Activated B cell treated with CpG ODN at 0.5 μM for 24 hours (primary cell): ENCODE measurements at regions not wholly inside any gene's neighbourhood (a gene's known extent, or its start where the extent isn't known, plus 50 kb on each side); places are given as distances from the start of the nearest gene placed in this dataset.

Experiments
- ATAC-seq: fragments of 200-7000 bp; cut with Tn5 transposase; one replicate; pipeline ENCODE4 v1.10.0; 2021; ENCODE audit warnings: low read depth, mild to moderate bottlenecking, moderate library complexity
- CTCF ChIA-PET: fragments of 350-600 bp; sonication (Branson Sonifier 250); formaldehyde crosslinking; loops from one replicate; lab custom pipeline; 2021; ENCODE audit warnings: antibody characterized with exemption; lab: Charles Lee
- POLR2A ChIA-PET: fragments of 350-600 bp; sonication (Branson Sonifier 250); formaldehyde crosslinking; loops from one replicate; lab custom pipeline; 2021; ENCODE audit warnings: antibody characterized with exemption; lab: Charles Lee
- DNase-seq: peaks from one replicate; pipeline ENCODE4 v3.0.0; 2022
- H3K27ac Mint-ChIP-seq: one replicate; pipeline ENCODE4 v1.8.0; 2020; ENCODE audit warnings: mixed read lengths
- H3K27me3 Mint-ChIP-seq: one replicate; pipeline ENCODE4 v1.8.0; 2021; ENCODE audit warnings: mixed read lengths
- H3K36me3 Mint-ChIP-seq: one replicate; pipeline ENCODE4 v1.8.0; 2021; ENCODE audit warnings: low read depth, mixed read lengths
- H3K4me1 Mint-ChIP-seq: one replicate; pipeline ENCODE4 v1.8.0; 2021; ENCODE audit warnings: mixed read lengths
- H3K4me3 Mint-ChIP-seq: one replicate; pipeline ENCODE4 v1.8.0; 2020; ENCODE audit warnings: mild to moderate bottlenecking, mixed read lengths
- H3K9me3 Mint-ChIP-seq: one replicate; pipeline ENCODE4 v1.8.0; 2020; ENCODE audit warnings: mixed read lengths
- intact Hi-C: fragments of 100-400 bp; cut with micrococcal nuclease; formaldehyde crosslinking; loops from one replicate; pipeline ENCODE4 v1.15.1; 2024
- TF ChIP-seq, protein P1 (sequence below): fragments of 200-600 bp; IDR thresholded peaks from one replicate; pipeline ENCODE4 v1.8.0; 2022; ENCODE audit warnings: antibody characterized with exemption, mild to moderate bottlenecking

GRCh38 chr5:109929376-109929775, 239.6 kb downstream of the MAN2A1 start:
- H3K9me3 Mint-ChIP-seq, result no peaks in the 10 kb centered on the region
- no peaks in the 10 kb centered on the region for H3K36me3 Mint-ChIP-seq
- no peak overlapping the region for H3K4me3 Mint-ChIP-seq
- intact Hi-C loops, result no loop called here
- peaks cover 5% of the 10 kb centered on the region for H3K27me3 Mint-ChIP-seq
- no peak overlapping the region for H3K27ac Mint-ChIP-seq
- no peaks in the 10 kb centered on the region for H3K4me1 Mint-ChIP-seq
- ATAC-seq (no peak), DNase-seq (no peak)
- TF ChIP-seq, protein P1, sequence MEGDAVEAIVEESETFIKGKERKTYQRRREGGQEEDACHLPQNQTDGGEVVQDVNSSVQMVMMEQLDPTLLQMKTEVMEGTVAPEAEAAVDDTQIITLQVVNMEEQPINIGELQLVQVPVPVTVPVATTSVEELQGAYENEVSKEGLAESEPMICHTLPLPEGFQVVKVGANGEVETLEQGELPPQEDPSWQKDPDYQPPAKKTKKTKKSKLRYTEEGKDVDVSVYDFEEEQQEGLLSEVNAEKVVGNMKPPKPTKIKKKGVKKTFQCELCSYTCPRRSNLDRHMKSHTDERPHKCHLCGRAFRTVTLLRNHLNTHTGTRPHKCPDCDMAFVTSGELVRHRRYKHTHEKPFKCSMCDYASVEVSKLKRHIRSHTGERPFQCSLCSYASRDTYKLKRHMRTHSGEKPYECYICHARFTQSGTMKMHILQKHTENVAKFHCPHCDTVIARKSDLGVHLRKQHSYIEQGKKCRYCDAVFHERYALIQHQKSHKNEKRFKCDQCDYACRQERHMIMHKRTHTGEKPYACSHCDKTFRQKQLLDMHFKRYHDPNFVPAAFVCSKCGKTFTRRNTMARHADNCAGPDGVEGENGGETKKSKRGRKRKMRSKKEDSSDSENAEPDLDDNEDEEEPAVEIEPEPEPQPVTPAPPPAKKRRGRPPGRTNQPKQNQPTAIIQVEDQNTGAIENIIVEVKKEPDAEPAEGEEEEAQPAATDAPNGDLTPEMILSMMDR, result no peak
- ChIA-PET POLR2A (no interaction called here), CTCF (no interaction called here)

- ChIA-PET POLR2A (no interaction called here), CTCF (no interaction called here)
- DNase-seq (no peak), ATAC-seq (no peak)
- no peak overlapping the region for H3K4me3 Mint-ChIP-seq
- H3K27me3 Mint-ChIP-seq, result peaks cover 5% of the 10 kb centered on the region
- TF ChIP-seq, protein P1, result no peak
- intact Hi-C loops, result no loop called here
- no peaks in the 10 kb centered on the region for H3K36me3 Mint-ChIP-seq
- no peak overlapping the region for H3K27ac Mint-ChIP-seq
- no peaks in the 10 kb centered on the region for H3K9me3 Mint-ChIP-seq
- no peaks in the 10 kb centered on the region for H3K4me1 Mint-ChIP-seq
These were observed 240.2 kb downstream of the MAN2A1 start for GRCh38 chr5:109929911-109930310.

GRCh38 chr5:109931049-109931780, 241.5 kb downstream of the MAN2A1 start:
- no peak for ATAC-seq
- no peaks in the 10 kb centered on the region for H3K9me3 Mint-ChIP-seq
- H3K4me3 Mint-ChIP-seq, result no peak overlapping the region
- intact Hi-C loops, result no loop called here
- peaks cover 5% of the 10 kb centered on the region for H3K27me3 Mint-ChIP-seq
- no peaks in the 10 kb centered on the region for H3K36me3 Mint-ChIP-seq
- CTCF ChIA-PET, result no interaction called here
- DNase-seq, result no peak
- POLR2A ChIA-PET, result no interaction called here
- TF ChIP-seq, protein P1, result no peak
- no peak overlapping the region for H3K27ac Mint-ChIP-seq
- no peaks in the 10 kb centered on the region for H3K4me1 Mint-ChIP-seq

GRCh38 chr5:109935833-109936490, 246.2 kb downstream of the MAN2A1 start:
- TF ChIP-seq, protein P1, result no peak
- H3K27ac Mint-ChIP-seq, result no peak overlapping the region
- CTCF ChIA-PET, result no interaction called here
- H3K4me3 Mint-ChIP-seq, result no peak overlapping the region
- POLR2A ChIA-PET, result no interaction called here
- H3K27me3 Mint-ChIP-seq, result no peaks in the 10 kb centered on the region
- DNase-seq, result no peak
- ATAC-seq, result no peak
- H3K9me3 Mint-ChIP-seq, result peaks cover 7% of the 10 kb centered on the region
- H3K4me1 Mint-ChIP-seq, result no peaks in the 10 kb centered on the region
- intact Hi-C loops, result no loop called here
- no peaks in the 10 kb centered on the region for H3K36me3 Mint-ChIP-seq

DNA sequence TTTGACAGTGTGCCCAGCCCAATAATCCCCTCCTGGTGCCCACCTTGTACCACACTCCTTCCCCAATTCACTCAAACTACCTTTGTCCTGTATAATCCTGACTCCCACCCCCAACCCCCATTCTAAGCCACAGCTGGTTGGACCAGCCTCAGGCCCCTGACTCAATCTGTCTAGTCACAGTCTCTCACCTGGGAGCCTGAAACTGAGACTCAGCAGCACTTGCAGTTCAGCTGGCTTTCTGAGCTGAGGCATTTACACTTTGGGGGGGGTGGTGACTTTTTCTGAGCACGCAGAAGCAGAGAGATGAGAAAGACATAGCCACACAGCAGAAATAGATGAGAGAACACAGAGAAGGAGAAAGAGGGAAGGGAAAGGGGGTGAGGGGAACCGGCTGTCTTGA, 247.3 kb downstream of the MAN2A1 start:
- DNase-seq (no peak), ATAC-seq (no peak)
- H3K27me3 Mint-ChIP-seq, result peaks cover 2% of the 10 kb centered on the region
- intact Hi-C loops, result no loop called here
- H3K4me1 Mint-ChIP-seq, result no peaks in the 10 kb centered on the region
- no peak overlapping the region for H3K27ac Mint-ChIP-seq
- TF ChIP-seq, protein P1, result no peak
- CTCF ChIA-PET, result no interaction called here
- peaks cover 9% of the 10 kb centered on the region for H3K9me3 Mint-ChIP-seq
- no peaks in the 10 kb centered on the region for H3K36me3 Mint-ChIP-seq
- H3K4me3 Mint-ChIP-seq, result no peak overlapping the region
- POLR2A ChIA-PET, result no interaction called here
